ENCODE measurements at regions not wholly inside any gene's neighbourhood (a gene's known extent, or its start where the extent isn't known, plus 50 kb on each side); places are given as distances from the start of the nearest gene placed in this dataset.

DNA sequence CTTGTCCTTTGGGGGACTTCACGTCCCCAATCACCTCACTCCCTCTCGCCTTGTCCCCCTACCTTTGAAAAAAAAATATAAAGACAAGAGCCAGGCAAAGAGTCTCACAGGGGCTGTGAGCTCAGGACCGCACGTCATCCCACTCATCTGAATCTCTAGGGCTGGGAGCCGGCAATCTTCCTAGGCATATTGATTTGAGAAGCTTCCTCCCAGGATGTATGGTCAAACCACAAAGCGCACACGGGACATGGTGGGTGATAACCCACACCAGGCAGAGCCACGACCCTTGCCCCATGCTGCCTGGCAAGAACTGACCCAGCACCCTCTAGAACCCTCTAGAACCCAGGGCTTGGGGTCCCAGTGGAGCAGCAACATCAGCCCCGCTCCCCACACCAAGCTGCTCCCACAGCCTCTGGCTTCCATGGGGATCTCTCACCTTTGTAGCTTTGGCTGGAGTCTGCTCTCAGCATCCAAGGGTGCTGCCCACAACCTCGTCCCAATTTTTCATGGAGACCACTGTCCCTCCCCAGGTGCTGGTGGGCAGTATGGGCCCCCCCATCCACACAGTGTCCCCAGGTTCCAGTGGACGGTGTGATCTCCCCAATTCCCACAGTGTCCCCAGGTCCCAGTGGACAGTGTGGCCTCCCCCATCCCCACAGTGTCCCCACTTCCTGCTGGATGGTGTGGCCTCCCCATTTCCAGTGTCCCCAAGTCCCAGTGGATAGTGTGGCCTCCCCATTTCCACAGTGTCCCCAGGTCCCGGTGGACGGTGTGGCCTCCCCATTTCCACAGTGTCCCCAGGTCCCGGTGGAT lies 85.2 kb upstream of the FGF3 start:
- TF ChIP-seq BHLHE40 (IDR thresholded peaks at IDR 0.05; ENCODE audit: borderline replicate concordance) (no peak), ZNF384 (IDR thresholded peaks at IDR 0.05) (no peak), LEF1 (IDR thresholded peaks at IDR 0.05; ENCODE audit: borderline replicate concordance) (no peak), FOXA1 (IDR thresholded peaks at IDR 0.05) (no peak), SP1 (IDR thresholded peaks at IDR 0.05) (no peak), HDGF (IDR thresholded peaks at IDR 0.05; ENCODE audit: borderline replicate concordance) (no peak), L3MBTL2 (conservative IDR thresholded peaks at IDR 0.05) (no peak), NFRKB (IDR thresholded peaks at IDR 0.05) (no peak), ARNT (IDR thresholded peaks at IDR 0.05) (no peak), CTBP1 (IDR thresholded peaks at IDR 0.05; ENCODE audit: borderline replicate concordance) (no peak), FOXM1 (IDR thresholded peaks at IDR 0.05; ENCODE audit: borderline replicate concordance) (no peak)
- ChIA-PET CTCF (interaction anchor here (0.9 kb wide), 1 partner anchor 200 kb away, joined by 3 read pairs; no protein-coding TSS in a partner anchor), POLR2A (no interaction called here)
- no peak for DNase-seq (ENCODE audit: extremely low spot score)

DNA sequence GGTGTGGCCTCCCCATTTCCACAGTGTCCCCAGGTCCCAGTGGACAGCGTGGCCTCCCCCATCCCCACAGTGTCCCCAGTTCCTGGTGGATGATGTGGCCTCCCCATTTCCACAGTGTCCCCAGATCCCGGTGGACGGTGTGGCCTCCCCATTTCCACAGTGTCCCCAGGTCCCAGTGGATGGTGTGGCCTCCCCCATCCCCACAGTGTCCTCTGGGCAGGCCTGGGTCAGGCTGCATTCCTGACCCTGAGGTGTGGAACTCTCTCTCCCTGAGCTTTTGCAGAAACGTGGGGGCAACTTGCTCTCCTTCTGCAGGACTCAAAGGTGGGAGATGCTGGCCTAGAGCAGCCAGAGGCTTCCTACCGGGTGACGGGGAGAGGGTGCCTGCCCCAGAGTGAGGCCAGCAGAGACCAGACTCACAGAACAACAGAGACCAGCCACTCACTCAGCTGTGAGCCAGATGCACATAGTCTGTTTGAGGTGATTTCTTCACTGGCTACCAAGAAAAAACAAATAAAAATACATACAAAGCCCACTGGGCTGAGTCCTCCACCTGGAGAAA lies 85.8 kb upstream of the FGF3 start:
- CTCF ChIA-PET = no interaction called here
- no peak for DNase-seq (ENCODE audit: extremely low spot score)
- POLR2A ChIA-PET = no interaction called here
- TF ChIP-seq CTBP1 (IDR thresholded peaks at IDR 0.05; ENCODE audit: borderline replicate concordance) (no peak), FOXK2 (IDR thresholded peaks at IDR 0.05) (no peak), ELF4 (IDR thresholded peaks at IDR 0.05) (no peak), ARNT (IDR thresholded peaks at IDR 0.05) (no peak), SP1 (IDR thresholded peaks at IDR 0.05) (no peak), L3MBTL2 (conservative IDR thresholded peaks at IDR 0.05) (no peak), FOXA1 (IDR thresholded peaks at IDR 0.05) (no peak), ZNF384 (IDR thresholded peaks at IDR 0.05) (no peak), SUZ12 (IDR thresholded peaks at IDR 0.05) (no peak), TARDBP (IDR thresholded peaks at IDR 0.05) (no peak), BHLHE40 (IDR thresholded peaks at IDR 0.05; ENCODE audit: borderline replicate concordance) (no peak), LEF1 (IDR thresholded peaks at IDR 0.05; ENCODE audit: borderline replicate concordance) (no peak), HDGF (IDR thresholded peaks at IDR 0.05; ENCODE audit: borderline replicate concordance) (no peak), NFRKB (IDR thresholded peaks at IDR 0.05) (no peak), FOXM1 (IDR thresholded peaks at IDR 0.05; ENCODE audit: borderline replicate concordance) (no peak)
- TF ChIP-seq, protein P1, sequence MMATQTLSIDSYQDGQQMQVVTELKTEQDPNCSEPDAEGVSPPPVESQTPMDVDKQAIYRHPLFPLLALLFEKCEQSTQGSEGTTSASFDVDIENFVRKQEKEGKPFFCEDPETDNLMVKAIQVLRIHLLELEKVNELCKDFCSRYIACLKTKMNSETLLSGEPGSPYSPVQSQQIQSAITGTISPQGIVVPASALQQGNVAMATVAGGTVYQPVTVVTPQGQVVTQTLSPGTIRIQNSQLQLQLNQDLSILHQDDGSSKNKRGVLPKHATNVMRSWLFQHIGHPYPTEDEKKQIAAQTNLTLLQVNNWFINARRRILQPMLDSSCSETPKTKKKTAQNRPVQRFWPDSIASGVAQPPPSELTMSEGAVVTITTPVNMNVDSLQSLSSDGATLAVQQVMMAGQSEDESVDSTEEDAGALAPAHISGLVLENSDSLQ (IDR thresholded peaks at IDR 0.05) = no peak

DNA sequence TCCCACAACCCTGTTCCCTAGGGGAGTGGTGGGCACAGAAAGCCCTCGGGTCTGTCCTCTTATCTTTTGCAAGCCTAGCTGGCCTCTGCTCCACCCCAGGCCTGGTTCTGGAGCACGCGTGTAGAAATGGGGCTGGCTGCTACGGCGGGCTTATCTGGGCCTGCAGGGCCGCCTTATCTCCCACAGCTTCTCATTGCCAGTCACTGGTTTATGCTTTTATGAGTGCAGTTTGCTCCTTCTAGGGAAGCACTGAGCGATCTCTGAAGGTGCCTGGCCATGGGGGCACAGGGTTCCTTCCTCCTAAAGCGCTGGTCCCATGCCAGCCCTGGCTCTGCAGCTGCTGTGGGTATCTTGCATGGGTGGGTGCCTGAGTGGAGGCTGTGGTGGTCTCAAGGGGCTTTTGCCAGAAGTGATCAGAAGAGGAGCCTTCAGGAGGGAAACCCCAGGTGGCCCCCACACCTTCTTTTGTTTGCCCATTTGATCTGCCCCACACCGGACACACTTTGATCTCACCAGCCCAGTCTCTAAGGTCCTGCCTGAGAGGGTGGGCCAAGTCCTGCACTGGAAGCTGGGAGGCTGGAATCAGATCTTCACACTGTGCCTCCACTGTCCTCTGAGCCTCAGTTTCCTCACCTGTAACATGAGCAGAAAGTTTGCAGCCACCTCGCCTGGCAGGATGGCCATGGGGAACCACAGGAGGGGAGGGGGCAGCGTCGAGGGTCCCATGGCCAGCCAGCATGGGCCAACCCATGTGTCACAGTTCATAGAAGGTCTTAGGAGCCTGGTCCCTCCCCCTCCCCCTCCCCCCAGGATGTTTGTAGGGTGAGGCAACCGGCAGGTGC lies 86.6 kb upstream of the FGF3 start:
- TF ChIP-seq, protein P1 (IDR thresholded peaks at IDR 0.05) = no peak
- TF ChIP-seq SUZ12 (IDR thresholded peaks at IDR 0.05) (no peak), NFRKB (IDR thresholded peaks at IDR 0.05) (no peak), SP1 (IDR thresholded peaks at IDR 0.05) (no peak), ELF4 (IDR thresholded peaks at IDR 0.05) (no peak), CTBP1 (IDR thresholded peaks at IDR 0.05; ENCODE audit: borderline replicate concordance) (no peak), BHLHE40 (IDR thresholded peaks at IDR 0.05; ENCODE audit: borderline replicate concordance) (no peak), FOXK2 (IDR thresholded peaks at IDR 0.05) (no peak), HDGF (IDR thresholded peaks at IDR 0.05; ENCODE audit: borderline replicate concordance) (no peak), LEF1 (IDR thresholded peaks at IDR 0.05; ENCODE audit: borderline replicate concordance) (no peak), FOXM1 (IDR thresholded peaks at IDR 0.05; ENCODE audit: borderline replicate concordance) (no peak), L3MBTL2 (conservative IDR thresholded peaks at IDR 0.05) (no peak), ARNT (IDR thresholded peaks at IDR 0.05) (no peak), ZNF384 (IDR thresholded peaks at IDR 0.05) (no peak), TARDBP (IDR thresholded peaks at IDR 0.05) (no peak), FOXA1 (IDR thresholded peaks at IDR 0.05) (no peak)
- ChIA-PET CTCF (no interaction called here), POLR2A (no interaction called here)
- DNase-seq (ENCODE audit: extremely low spot score) = no peak

DNA sequence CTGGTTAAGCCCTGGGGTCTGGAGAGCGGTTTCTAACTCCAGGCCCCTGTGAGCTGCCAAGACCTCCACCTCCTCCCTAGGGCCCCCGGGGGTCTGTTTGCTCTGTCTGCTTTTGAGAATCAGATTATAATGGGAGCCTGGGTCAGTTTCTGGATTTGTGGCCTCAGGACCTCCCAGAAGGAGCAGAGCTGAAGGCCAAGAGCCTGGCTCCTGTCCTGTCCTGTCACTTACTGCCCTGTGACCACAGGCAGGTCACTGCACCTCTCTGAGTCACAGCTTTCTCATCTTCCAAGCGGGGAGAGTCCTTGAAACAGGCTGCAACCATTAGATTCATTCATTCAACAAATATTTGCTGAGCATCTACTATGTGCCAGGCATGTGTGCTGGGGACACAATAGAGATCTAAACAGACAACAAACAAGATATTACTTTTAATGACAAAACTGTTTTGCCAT lies 87.3 kb upstream of the FGF3 start:
- POLR2A ChIA-PET = no interaction called here
- CTCF ChIA-PET = no interaction called here
- no peak for DNase-seq (ENCODE audit: extremely low spot score)

DNA sequence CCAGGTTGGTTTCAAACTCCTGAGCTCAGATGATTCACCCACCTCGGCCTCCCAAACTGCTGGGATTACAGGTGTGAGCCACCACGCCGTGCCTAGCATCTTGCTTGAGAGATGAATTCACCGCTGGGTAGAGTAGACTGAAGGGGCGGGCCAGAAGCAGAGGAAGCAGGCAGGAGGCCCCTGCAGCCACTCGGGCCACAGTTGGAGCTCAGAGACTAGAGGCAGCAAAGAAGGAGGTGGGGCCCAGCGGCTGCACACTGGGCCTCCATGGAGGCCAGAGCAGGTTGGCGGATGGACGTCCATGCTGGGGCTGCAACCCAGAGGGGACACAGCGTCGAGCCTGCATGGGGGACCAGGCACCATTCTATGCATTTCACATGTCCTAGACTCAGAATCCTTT lies 88.4 kb upstream of the FGF3 start:
- POLR2A ChIA-PET = interaction anchor here (1.5 kb wide), 1 partner anchor 232 kb away, joined by 3 read pairs; the partner anchor contains the start of gene LTO1
- CTCF ChIA-PET = no interaction called here
- TF ChIP-seq ELF4 (IDR thresholded peaks at IDR 0.05) (no peak), SUZ12 (IDR thresholded peaks at IDR 0.05) (no peak), HDGF (IDR thresholded peaks at IDR 0.05; ENCODE audit: borderline replicate concordance) (no peak), ZNF384 (IDR thresholded peaks at IDR 0.05) (no peak), BHLHE40 (IDR thresholded peaks at IDR 0.05; ENCODE audit: borderline replicate concordance) (no peak), FOXK2 (IDR thresholded peaks at IDR 0.05) (no peak), FOXA1 (IDR thresholded peaks at IDR 0.05) (no peak), CTBP1 (IDR thresholded peaks at IDR 0.05; ENCODE audit: borderline replicate concordance) (no peak), TARDBP (IDR thresholded peaks at IDR 0.05) (no peak), NFRKB (IDR thresholded peaks at IDR 0.05) (no peak), ARNT (IDR thresholded peaks at IDR 0.05) (no peak), LEF1 (IDR thresholded peaks at IDR 0.05; ENCODE audit: borderline replicate concordance) (no peak), SP1 (IDR thresholded peaks at IDR 0.05) (no peak)
- TF ChIP-seq, protein P1 (IDR thresholded peaks at IDR 0.05) = no peak
- DNase-seq (ENCODE audit: extremely low spot score) = no peak

More for the DNA sequence above, 87.3 kb upstream of the FGF3 start:
- TF ChIP-seq ZNF384 (IDR thresholded peaks at IDR 0.05) = no peak
- no peak for TF ChIP-seq SUZ12 (IDR thresholded peaks at IDR 0.05)
- TF ChIP-seq, protein P1 (IDR thresholded peaks at IDR 0.05) = no peak
- TF ChIP-seq L3MBTL2 (conservative IDR thresholded peaks at IDR 0.05) = no peak
- no peak for TF ChIP-seq NFRKB (IDR thresholded peaks at IDR 0.05)
- TF ChIP-seq ELF4 (IDR thresholded peaks at IDR 0.05) = no peak
